HTR-8/SVneo (cell line): ENCODE measurements at regions not wholly inside any gene's neighbourhood (a gene's known extent, or its start where the extent isn't known, plus 50 kb on each side); places are given as distances from the start of the nearest gene placed in this dataset.

ENCODE experiments used
- DNase-seq: peaks from one replicate; pipeline ENCODE4 v3.0.0; 2011; ENCODE audit warnings: low spot score, mixed read lengths; ENCODE audit not compliant: insufficient read length
- FAIRE-seq: peaks from 2 replicates; lab custom pipeline; 2011; peaks lifted over from hg19 to GRCh38; lab: Jason Lieb, UNC

- DNase-seq (no peak), FAIRE-seq (no peak)
Observed at GRCh38 chr2:33835911-33836310, 236.8 kb upstream of the FAM98A start.

- DNase-seq: no peak
- FAIRE-seq: no peak
Observed at GRCh38 chr2:33822964-33823363, 223.9 kb upstream of the FAM98A start.

GRCh38 chr2:33812707-33813106, 213.6 kb upstream of the FAM98A start:
- FAIRE-seq (no peak), DNase-seq (no peak)

- FAIRE-seq (no peak), DNase-seq (peak; percentile 48)
Observed at GRCh38 chr2:33810046-33810835, 211.1 kb upstream of the FAM98A start.

GRCh38 chr2:33806041-33806440, 206.9 kb upstream of the FAM98A start:
- FAIRE-seq (no peak), DNase-seq (peak; percentile 11)

GRCh38 chr2:33804155-33804554, 205.1 kb upstream of the FAM98A start:
- DNase-seq (no peak), FAIRE-seq (no peak)

GRCh38 chr2:33796511-33796910, 197.4 kb upstream of the FAM98A start:
- no peak for DNase-seq
- FAIRE-seq: no peak

- peak; percentile 75 for FAIRE-seq
- DNase-seq: peak; percentile 51
Observed at GRCh38 chr2:33791625-33792024, 192.5 kb upstream of the FAM98A start.

- FAIRE-seq (no peak), DNase-seq (no peak)
Observed at GRCh38 chr2:33788044-33788443, 188.9 kb upstream of the FAM98A start.

- FAIRE-seq (no peak), DNase-seq (no peak)
Observed at GRCh38 chr2:33786881-33787280, 187.8 kb upstream of the FAM98A start.

GRCh38 chr2:33785201-33786106, 186.4 kb upstream of the FAM98A start:
- DNase-seq (no peak), FAIRE-seq (no peak)

- DNase-seq (no peak), FAIRE-seq (no peak)
Observed at GRCh38 chr2:33784488-33784887, 185.4 kb upstream of the FAM98A start.

- FAIRE-seq (no peak), DNase-seq (no peak)
Observed at GRCh38 chr2:33782395-33783230, 183.5 kb upstream of the FAM98A start.

- FAIRE-seq: no peak
- no peak for DNase-seq
Observed at GRCh38 chr2:33777786-33778185, 178.7 kb upstream of the FAM98A start.

- DNase-seq: no peak
- FAIRE-seq: no peak
Observed at GRCh38 chr2:33775306-33775705, 176.2 kb upstream of the FAM98A start.

GRCh38 chr2:33770023-33770422, 170.9 kb upstream of the FAM98A start:
- FAIRE-seq (no peak), DNase-seq (no peak)

GRCh38 chr2:33766175-33766574, 167.1 kb upstream of the FAM98A start:
- no peak for DNase-seq
- no peak for FAIRE-seq

- DNase-seq: no peak
Observed at GRCh38 chr2:33765122-33765521, 166.0 kb upstream of the FAM98A start.

GRCh38 chr2:33764551-33764950, 165.5 kb upstream of the FAM98A start:
- FAIRE-seq: no peak

More at GRCh38 chr2:33765122-33765521, 166.0 kb upstream of the FAM98A start:
- FAIRE-seq: no peak

GRCh38 chr2:33763671-33764310, 164.7 kb upstream of the FAM98A start:
- DNase-seq (no peak), FAIRE-seq (no peak)

More at GRCh38 chr2:33764551-33764950, 165.5 kb upstream of the FAM98A start:
- DNase-seq: no peak
